Skeletal muscle tissue (tissue), 3 donors: ENCODE measurements at regions not wholly inside any gene's neighbourhood (a gene's known extent, or its start where the extent isn't known, plus 50 kb on each side); places are given as distances from the start of the nearest gene placed in this dataset.

Source experiments
- H3K27ac ChIP-seq: one replicate; pipeline ENCODE4 v1.7.0; 2013; ENCODE audit warnings: mild to moderate bottlenecking, low read depth, low read length, inconsistent platforms
- H3K27me3 ChIP-seq, 3 donors: one replicate each; pipeline ENCODE4 v1.7.0; 2013; ENCODE audit warnings: low read length in 3 of 3; ENCODE audit not compliant: control insufficient read depth in 3 of 3, insufficient read depth in 3 of 3
- H3K36me3 ChIP-seq, 3 donors: one replicate each; pipeline ENCODE4 v1.7.0; 2013; ENCODE audit warnings: low read length in 3 of 3; ENCODE audit not compliant: control insufficient read depth in 3 of 3, insufficient read depth in 3 of 3
- H3K4me1 ChIP-seq, 3 donors: one replicate each; pipeline ENCODE4 v1.7.0; 2013; ENCODE audit warnings: low read length in 3 of 3, mild to moderate bottlenecking in 3 of 3; ENCODE audit not compliant: control insufficient read depth in 3 of 3, insufficient read depth in 3 of 3
- H3K4me3 ChIP-seq, 3 donors: one replicate each; pipeline ENCODE4 v1.7.0; 2013; ENCODE audit warnings: low read length in 3 of 3
- H3K9ac ChIP-seq, 3 donors: one replicate each; pipeline ENCODE4 v1.7.0; 2013; ENCODE audit warnings: low read length in 3 of 3, mild to moderate bottlenecking in 3 of 3, moderate library complexity in 2 of 3, low read depth in 1 of 3
- H3K9me3 ChIP-seq, 3 donors: one replicate each; pipeline ENCODE4 v1.7.0; 2013; ENCODE audit warnings: low read length in 3 of 3; ENCODE audit not compliant: control insufficient read depth in 3 of 3
- donor health status: Osteomylitis.

- Histone ChIP-seq H3K9ac (no peak overlapping the region), H3K27ac (no peak overlapping the region), H3K27me3 (no peaks in the 10 kb centered on the region), H3K4me3 (no peak overlapping the region), H3K36me3 (no peaks in the 10 kb centered on the region), H3K4me1 (peaks cover 0 to 29% (median 10%) of the 10 kb centered on the region in 3 donors), H3K9me3 (no peaks in the 10 kb centered on the region)
These were observed 174.0 kb upstream of the DIO2 start for GRCh38 chr14:80385336-80385735.

- H3K9me3 ChIP-seq, result no peaks in the 10 kb centered on the region
- no peak overlapping the region for H3K27ac ChIP-seq
- H3K27me3 ChIP-seq, result no peaks in the 10 kb centered on the region
- H3K36me3 ChIP-seq, result no peaks in the 10 kb centered on the region
- H3K9ac ChIP-seq, result no peak overlapping the region
- H3K4me3 ChIP-seq, result no peak overlapping the region
- H3K4me1 ChIP-seq, result peaks cover 0 to 26% (median 10%) of the 10 kb centered on the region in 3 donors
These were observed 171.9 kb upstream of the DIO2 start for GRCh38 chr14:80383223-80383622.

- Histone ChIP-seq H3K27me3 (no peaks in the 10 kb centered on the region), H3K27ac (no peak overlapping the region), H3K9ac (no peak overlapping the region), H3K9me3 (no peaks in the 10 kb centered on the region), H3K36me3 (no peaks in the 10 kb centered on the region), H3K4me3 (no peak overlapping the region), H3K4me1 (peaks cover 0 to 12% (median under 1%) of the 10 kb centered on the region in 3 donors)
These were observed 170.6 kb upstream of the DIO2 start for GRCh38 chr14:80381807-80382363.

GRCh38 chr14:80379035-80379434, 167.7 kb upstream of the DIO2 start:
- Histone ChIP-seq H3K27me3 (no peaks in the 10 kb centered on the region), H3K36me3 (no peaks in the 10 kb centered on the region), H3K4me3 (no peak overlapping the region), H3K4me1 (peaks cover 0 to 2% (median 0%) of the 10 kb centered on the region in 3 donors), H3K27ac (no peak overlapping the region), H3K9ac (no peak overlapping the region), H3K9me3 (no peaks in the 10 kb centered on the region)

- Histone ChIP-seq H3K36me3 (no peaks in the 10 kb centered on the region), H3K4me3 (no peak overlapping the region), H3K27me3 (no peaks in the 10 kb centered on the region), H3K4me1 (peaks cover 0 to 2% (median 0%) of the 10 kb centered on the region in 3 donors), H3K9me3 (no peaks in the 10 kb centered on the region), H3K9ac (no peak overlapping the region), H3K27ac (no peak overlapping the region)
These were observed 166.9 kb upstream of the DIO2 start for GRCh38 chr14:80378084-80378690.

GRCh38 chr14:80364816-80365215, 153.5 kb upstream of the DIO2 start:
- Histone ChIP-seq H3K9ac (no peak overlapping the region), H3K27me3 (no peaks in the 10 kb centered on the region), H3K27ac (no peak overlapping the region), H3K36me3 (no peaks in the 10 kb centered on the region), H3K4me1 (no peaks in the 10 kb centered on the region), H3K4me3 (no peak overlapping the region), H3K9me3 (no peaks in the 10 kb centered on the region)

GRCh38 chr14:80364274-80364673, 153.0 kb upstream of the DIO2 start:
- H3K9ac ChIP-seq, result no peak overlapping the region
- no peaks in the 10 kb centered on the region for H3K9me3 ChIP-seq
- no peaks in the 10 kb centered on the region for H3K27me3 ChIP-seq
- no peak overlapping the region for H3K4me3 ChIP-seq
- no peaks in the 10 kb centered on the region for H3K36me3 ChIP-seq
- no peaks in the 10 kb centered on the region for H3K4me1 ChIP-seq
- H3K27ac ChIP-seq, result no peak overlapping the region

GRCh38 chr14:80358112-80358511, 146.8 kb upstream of the DIO2 start:
- Histone ChIP-seq H3K27me3 (no peaks in the 10 kb centered on the region), H3K9me3 (no peaks in the 10 kb centered on the region), H3K4me1 (no peaks in the 10 kb centered on the region), H3K27ac (no peak overlapping the region), H3K4me3 (no peak overlapping the region), H3K36me3 (no peaks in the 10 kb centered on the region), H3K9ac (no peak overlapping the region)

- Histone ChIP-seq H3K36me3 (no peaks in the 10 kb centered on the region), H3K9ac (no peak overlapping the region), H3K9me3 (no peaks in the 10 kb centered on the region), H3K27me3 (no peaks in the 10 kb centered on the region), H3K4me1 (no peaks in the 10 kb centered on the region), H3K27ac (no peak overlapping the region), H3K4me3 (no peak overlapping the region)
These were observed 145.1 kb upstream of the DIO2 start for GRCh38 chr14:80356413-80356812.

GRCh38 chr14:80354860-80355581, 143.7 kb upstream of the DIO2 start:
- H3K4me3 ChIP-seq, result no peak overlapping the region
- H3K27ac ChIP-seq, result no peak overlapping the region
- H3K4me1 ChIP-seq, result no peaks in the 10 kb centered on the region
- no peak overlapping the region for H3K9ac ChIP-seq
- no peaks in the 10 kb centered on the region for H3K9me3 ChIP-seq
- H3K36me3 ChIP-seq, result no peaks in the 10 kb centered on the region
- H3K27me3 ChIP-seq, result no peaks in the 10 kb centered on the region
